Liver (tissue), 8 donors: ENCODE measurements at regions not wholly inside any gene's neighbourhood (a gene's known extent, or its start where the extent isn't known, plus 50 kb on each side); places are given as distances from the start of the nearest gene placed in this dataset.

Experiments used
- DNase-seq: peaks from one replicate; pipeline ENCODE4 v3.0.0-alpha.2; 2017; ENCODE audit warnings: low spot score
- H3K27ac ChIP-seq, 2 donors: one replicate each; pipeline ENCODE4 v1.7.0; 2013; ENCODE audit warnings: inconsistent platforms in 2 of 2, low read length in 2 of 2, control low read depth in 1 of 2, low read depth in 1 of 2, mild to moderate bottlenecking in 1 of 2
- H3K27me3 ChIP-seq, 4 donors: one replicate each; pipeline versions ENCODE4 v1.6.1 to v1.7.0; 2013; ENCODE audit warnings: low read length in 3 of 4, inconsistent platforms in 1 of 4, mild to moderate bottlenecking in 1 of 4, moderate library complexity in 1 of 4; ENCODE audit not compliant: control insufficient read depth in 4 of 4, insufficient read depth in 4 of 4
- H3K36me3 ChIP-seq, 4 donors: one replicate each; pipeline versions ENCODE4 v1.6.1 to v1.7.0; 2013; ENCODE audit warnings: low read length in 3 of 4, mild to moderate bottlenecking in 3 of 4, low read depth in 1 of 4, moderate library complexity in 1 of 4; ENCODE audit not compliant: control insufficient read depth in 4 of 4, insufficient read depth in 3 of 4
- H3K4me1 ChIP-seq, 4 donors: one replicate each; pipeline versions ENCODE4 v1.6.1 to v1.7.0; 2013; ENCODE audit warnings: low read length in 3 of 4, mild to moderate bottlenecking in 3 of 4, moderate library complexity in 1 of 4; ENCODE audit not compliant: control insufficient read depth in 4 of 4, insufficient read depth in 4 of 4
- H3K4me3 ChIP-seq, 3 donors: one replicate each; pipeline versions ENCODE4 v1.6.1 to v1.7.0; 2013; ENCODE audit warnings: low read length in 3 of 3, control low read depth in 1 of 3, low read depth in 1 of 3, mild to moderate bottlenecking in 1 of 3
- H3K9ac ChIP-seq, 2 donors: one replicate each; pipeline ENCODE4 v1.7.0; 2013; ENCODE audit warnings: low read length in 2 of 2, mild to moderate bottlenecking in 2 of 2, moderate library complexity in 2 of 2, control low read depth in 1 of 2, low read depth in 1 of 2
- H3K9me3 ChIP-seq, 4 donors: one replicate each; pipeline versions ENCODE4 v1.6.1 to v1.7.0; 2013; ENCODE audit warnings: low read length in 3 of 4; ENCODE audit not compliant: control insufficient read depth in 4 of 4
- CTCF ChIP-seq: fragments of 150-350 bp; IDR thresholded peaks from 2 replicates; pipeline ENCODE4 v1.5.1; 2017; ENCODE audit warnings: improper control_type of control experiment, low read depth, low read length; ENCODE audit not compliant: missing input control
- EGR1 ChIP-seq, 2 donors: IDR thresholded peaks; 2 replicates each; pipeline ENCODE4 v1.6.1; 2016 to 2018; ENCODE audit warnings: antibody characterized with exemption in 2 of 2, low read depth in 2 of 2
- FOXA1 ChIP-seq: IDR thresholded peaks from 2 replicates; pipeline ENCODE4 v1.6.1; 2016; ENCODE audit warnings: antibody characterized with exemption
- FOXA2 ChIP-seq: IDR thresholded peaks from 2 replicates; pipeline ENCODE4 v1.6.1; 2016; ENCODE audit warnings: antibody characterized with exemption
- GABPA ChIP-seq, 2 donors: IDR thresholded peaks in 1 of 2; conservative IDR thresholded peaks in 1 of 2; 2 replicates each; pipeline ENCODE4 v1.6.1; 2016; ENCODE audit warnings: antibody characterized with exemption in 2 of 2, mild to moderate bottlenecking in 1 of 2, moderate library complexity in 1 of 2
- HNF4A ChIP-seq, 2 donors: conservative IDR thresholded peaks; 2 replicates each; pipeline ENCODE4 v1.6.1; 2016; ENCODE audit warnings: antibody characterized with exemption in 2 of 2, mild to moderate bottlenecking in 2 of 2
- JUND ChIP-seq, 2 donors: IDR thresholded peaks; 2 replicates each; pipeline ENCODE4 v1.6.1; 2016; ENCODE audit warnings: antibody characterized with exemption in 2 of 2
- NR2F2 ChIP-seq: IDR thresholded peaks from 2 replicates; pipeline ENCODE4 v1.6.1; 2016; ENCODE audit warnings: antibody characterized with exemption
- RAD21 ChIP-seq, 2 donors: IDR thresholded peaks; 2 replicates each; pipeline ENCODE4 v1.6.1; 2016; ENCODE audit warnings: antibody characterized with exemption in 2 of 2, mild to moderate bottlenecking in 2 of 2
- REST ChIP-seq: IDR thresholded peaks from 2 replicates; pipeline ENCODE4 v1.6.1; 2016; ENCODE audit warnings: antibody characterized with exemption, mild to moderate bottlenecking
- RXRA ChIP-seq, 2 donors: IDR thresholded peaks; 2 replicates each; pipeline ENCODE4 v1.6.1; 2017 to 2018; ENCODE audit warnings: antibody characterized with exemption in 2 of 2, mild to moderate bottlenecking in 1 of 2
- TAF1 ChIP-seq: conservative IDR thresholded peaks from 2 replicates; pipeline ENCODE4 v1.6.1; 2016; ENCODE audit warnings: antibody characterized with exemption, mild to moderate bottlenecking
- YY1 ChIP-seq: IDR thresholded peaks from 2 replicates; pipeline ENCODE4 v1.6.1; 2016; ENCODE audit warnings: antibody characterized with exemption, mild to moderate bottlenecking
- WGBS: extraction: QIAGEN DNeasy Blood & Tissue Kit; methylation state at CpG from one replicate; pipeline ENCODE4 v1.1.7; 2013; 5-methylcytosine and 5-hydroxymethylcytosine counted together
- TF ChIP-seq, protein P1 (sequence below): IDR thresholded peaks from 2 replicates; pipeline ENCODE4 v1.6.1; 2016; ENCODE audit warnings: antibody characterized with exemption
- TF ChIP-seq, protein P2 (sequence below): IDR thresholded peaks from 2 replicates; pipeline ENCODE4 v1.6.1; 2016; ENCODE audit warnings: antibody characterized with exemption
- donor health status: healthy.
- donor health status: healthy.
- donor health status: healthy.
- donor health status: healthy.
- donor health status: healthy.

- no peaks in the 10 kb centered on the region for H3K36me3 ChIP-seq
- TF ChIP-seq FOXA1 = no peak
- no peak for TF ChIP-seq JUND (IDR thresholded peaks at IDR 0.05)
- no peak for TF ChIP-seq FOXA2
- TF ChIP-seq TAF1 = no peak
- TF ChIP-seq NR2F2 = no peak
- no peak for TF ChIP-seq EGR1 (IDR thresholded peaks at IDR 0.05; ENCODE audit: low read depth in 2 of 2)
- TF ChIP-seq, protein P1, sequence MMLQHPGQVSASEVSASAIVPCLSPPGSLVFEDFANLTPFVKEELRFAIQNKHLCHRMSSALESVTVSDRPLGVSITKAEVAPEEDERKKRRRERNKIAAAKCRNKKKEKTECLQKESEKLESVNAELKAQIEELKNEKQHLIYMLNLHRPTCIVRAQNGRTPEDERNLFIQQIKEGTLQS = no peak
- TF ChIP-seq, protein P2, sequence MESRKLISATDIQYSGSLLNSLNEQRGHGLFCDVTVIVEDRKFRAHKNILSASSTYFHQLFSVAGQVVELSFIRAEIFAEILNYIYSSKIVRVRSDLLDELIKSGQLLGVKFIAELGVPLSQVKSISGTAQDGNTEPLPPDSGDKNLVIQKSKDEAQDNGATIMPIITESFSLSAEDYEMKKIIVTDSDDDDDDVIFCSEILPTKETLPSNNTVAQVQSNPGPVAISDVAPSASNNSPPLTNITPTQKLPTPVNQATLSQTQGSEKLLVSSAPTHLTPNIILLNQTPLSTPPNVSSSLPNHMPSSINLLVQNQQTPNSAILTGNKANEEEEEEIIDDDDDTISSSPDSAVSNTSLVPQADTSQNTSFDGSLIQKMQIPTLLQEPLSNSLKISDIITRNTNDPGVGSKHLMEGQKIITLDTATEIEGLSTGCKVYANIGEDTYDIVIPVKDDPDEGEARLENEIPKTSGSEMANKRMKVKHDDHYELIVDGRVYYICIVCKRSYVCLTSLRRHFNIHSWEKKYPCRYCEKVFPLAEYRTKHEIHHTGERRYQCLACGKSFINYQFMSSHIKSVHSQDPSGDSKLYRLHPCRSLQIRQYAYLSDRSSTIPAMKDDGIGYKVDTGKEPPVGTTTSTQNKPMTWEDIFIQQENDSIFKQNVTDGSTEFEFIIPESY = no peak
- TF ChIP-seq RXRA (IDR thresholded peaks at IDR 0.05) = no peak
- TF ChIP-seq REST = no peak
- TF ChIP-seq HNF4A (conservative IDR thresholded peaks at IDR 0.05) = no peak
- TF ChIP-seq YY1 = no peak
- TF ChIP-seq GABPA (IDR thresholded peaks at IDR 0.05 in 1 of 2, conservative IDR thresholded peaks at IDR 0.05 in 1 of 2) = no peak
- no peak for TF ChIP-seq RAD21 (IDR thresholded peaks at IDR 0.05)
- TF ChIP-seq CTCF = no peak
- no peaks in the 10 kb centered on the region for H3K9me3 ChIP-seq
- DNase-seq = no peak
- no peaks in the 10 kb centered on the region for H3K27me3 ChIP-seq
- no peak overlapping the region for H3K27ac ChIP-seq
- no peak overlapping the region for H3K9ac ChIP-seq
- no peaks in the 10 kb centered on the region for H3K4me1 ChIP-seq
- 80% methylated on average over 1 of the region's 1 CpG for WGBS
- H3K4me3 ChIP-seq = no peak overlapping the region
Measured at GRCh38 chr20:11371831-11372230, 545.9 kb upstream of the BTBD3 start.
